Fibroblast of skin of left quadriceps (primary cell): ENCODE measurements at regions not wholly inside any gene's neighbourhood (a gene's known extent, or its start where the extent isn't known, plus 50 kb on each side); places are given as distances from the start of the nearest gene placed in this dataset.

Experiments
- DNase-seq, 2 experiments: peaks; one replicate each; pipeline ENCODE4 v3.0.0-alpha.2; 2013; ENCODE audit warnings: low read depth in 2 of 2

DNA sequence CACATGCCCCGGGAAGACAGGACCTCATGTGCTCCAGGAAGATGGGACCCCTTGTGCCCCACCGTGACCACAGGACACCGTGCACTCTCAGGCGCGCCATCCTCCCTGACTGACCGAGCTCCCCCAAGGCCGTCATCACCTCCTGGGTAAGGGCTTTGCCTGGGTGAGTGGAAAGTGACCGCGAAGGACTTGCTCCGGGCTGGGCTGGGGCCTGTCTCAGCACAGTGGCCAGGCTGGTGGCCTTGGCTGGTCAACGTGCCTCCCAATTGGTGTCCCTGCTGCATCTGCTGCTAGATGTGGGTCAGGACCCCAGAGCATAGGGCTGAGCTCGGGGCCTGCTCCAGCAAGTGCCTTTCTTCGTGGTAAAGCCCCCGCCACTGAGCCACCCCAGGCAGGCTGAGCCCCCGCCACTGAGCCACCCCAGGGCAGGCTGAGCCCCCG lies 69.7 kb upstream of the CTDP1 start:
- DNase-seq = no peak

DNA sequence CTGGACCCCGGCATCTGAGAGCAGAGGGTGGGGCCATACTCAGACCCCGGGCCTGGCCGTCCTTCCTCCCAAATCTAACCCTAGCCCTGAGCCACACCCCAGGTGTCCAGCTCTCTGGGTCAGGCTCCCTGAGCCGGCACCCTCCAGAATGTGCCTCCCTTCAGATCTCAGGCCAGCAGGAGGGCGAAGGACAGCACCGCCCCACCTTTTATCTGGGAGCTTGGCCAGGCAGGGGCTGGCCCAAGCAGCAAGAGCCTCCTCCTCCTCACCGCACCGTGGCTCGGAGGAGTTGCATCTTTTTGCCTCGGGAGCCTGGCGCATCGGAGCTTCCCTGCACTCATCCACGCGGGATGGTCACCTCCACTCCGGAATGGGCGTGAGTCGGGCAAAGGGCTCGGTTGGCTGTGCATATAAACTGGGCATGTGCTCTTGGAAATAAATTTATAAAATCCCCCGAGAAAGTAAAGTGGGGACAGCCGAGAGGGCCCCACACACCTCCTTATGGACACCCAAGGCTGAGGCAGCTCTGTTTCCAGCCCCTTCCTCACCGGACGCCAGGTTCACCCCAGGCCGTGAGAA lies 69.1 kb upstream of the CTDP1 start:
- DNase-seq = no peak

DNA sequence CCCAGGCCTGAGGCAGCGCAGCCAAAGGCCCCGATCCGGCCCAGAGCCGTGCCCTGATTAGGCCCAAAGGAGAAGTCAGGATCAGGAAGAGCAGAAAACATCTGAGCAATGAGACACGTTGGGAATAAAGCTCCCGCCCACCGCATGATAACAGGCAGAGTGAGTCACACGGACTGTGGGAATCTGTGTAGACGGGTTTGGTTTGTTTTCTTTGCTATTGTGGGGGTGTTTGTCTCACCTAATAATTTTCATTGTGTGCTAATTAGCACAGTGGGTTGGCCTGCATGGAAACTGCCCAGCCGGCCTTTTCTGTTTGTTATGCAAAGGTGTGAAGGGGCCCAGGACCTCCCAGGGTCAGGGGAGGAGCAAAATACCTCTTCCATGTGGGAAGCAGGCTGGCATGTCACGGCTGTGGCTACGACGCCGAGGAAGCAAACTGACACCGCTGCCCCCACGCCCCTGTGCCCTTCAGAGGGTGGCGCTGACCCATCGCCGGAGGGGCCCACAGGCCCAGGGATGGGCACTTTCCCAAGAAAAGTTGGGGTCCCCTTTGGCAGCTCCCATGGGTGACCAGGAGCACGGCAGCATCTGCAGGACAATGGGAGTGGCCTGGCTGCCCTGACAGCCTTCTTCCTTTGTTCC lies 68.4 kb upstream of the CTDP1 start:
- DNase-seq = peak; percentile 43 to 51

DNA sequence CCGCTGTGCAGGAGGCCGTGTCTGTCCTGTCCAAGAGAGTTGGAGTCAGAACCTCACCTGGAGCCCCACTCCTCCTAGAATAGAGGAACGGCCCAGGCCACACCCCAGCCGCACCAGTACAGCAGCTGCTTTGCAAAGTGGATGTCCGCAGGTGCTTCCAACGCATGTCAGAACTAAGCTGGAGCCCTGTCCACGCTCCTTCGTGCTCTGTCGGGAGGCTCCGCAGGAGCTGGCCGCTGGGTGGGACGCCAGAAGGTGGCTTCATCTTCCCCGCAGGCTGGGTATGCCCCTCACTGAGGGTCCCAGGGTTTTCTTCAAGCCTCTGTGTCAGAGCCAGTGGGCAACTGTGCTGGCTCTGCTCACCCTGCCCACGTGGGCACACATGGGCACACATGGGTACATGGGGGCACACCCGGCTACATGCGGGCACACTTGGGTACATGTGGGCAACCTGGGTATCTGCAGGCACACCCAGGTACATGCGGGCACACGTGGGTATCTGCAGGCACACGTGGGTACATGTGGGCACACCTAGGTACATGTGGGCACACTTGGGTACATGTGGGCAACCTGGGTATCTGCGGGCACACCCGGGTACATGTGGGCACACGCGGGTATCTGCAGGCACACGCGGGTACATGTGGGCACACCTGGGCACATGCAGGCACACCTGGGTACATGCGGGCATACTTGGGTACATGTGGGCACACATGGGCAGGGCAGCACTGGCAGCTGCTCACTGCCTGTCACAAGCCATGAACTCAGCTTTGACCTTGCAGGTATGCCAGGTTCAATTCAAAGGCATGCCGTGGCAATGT lies 67.1 kb upstream of the CTDP1 start:
- no peak for DNase-seq

DNA sequence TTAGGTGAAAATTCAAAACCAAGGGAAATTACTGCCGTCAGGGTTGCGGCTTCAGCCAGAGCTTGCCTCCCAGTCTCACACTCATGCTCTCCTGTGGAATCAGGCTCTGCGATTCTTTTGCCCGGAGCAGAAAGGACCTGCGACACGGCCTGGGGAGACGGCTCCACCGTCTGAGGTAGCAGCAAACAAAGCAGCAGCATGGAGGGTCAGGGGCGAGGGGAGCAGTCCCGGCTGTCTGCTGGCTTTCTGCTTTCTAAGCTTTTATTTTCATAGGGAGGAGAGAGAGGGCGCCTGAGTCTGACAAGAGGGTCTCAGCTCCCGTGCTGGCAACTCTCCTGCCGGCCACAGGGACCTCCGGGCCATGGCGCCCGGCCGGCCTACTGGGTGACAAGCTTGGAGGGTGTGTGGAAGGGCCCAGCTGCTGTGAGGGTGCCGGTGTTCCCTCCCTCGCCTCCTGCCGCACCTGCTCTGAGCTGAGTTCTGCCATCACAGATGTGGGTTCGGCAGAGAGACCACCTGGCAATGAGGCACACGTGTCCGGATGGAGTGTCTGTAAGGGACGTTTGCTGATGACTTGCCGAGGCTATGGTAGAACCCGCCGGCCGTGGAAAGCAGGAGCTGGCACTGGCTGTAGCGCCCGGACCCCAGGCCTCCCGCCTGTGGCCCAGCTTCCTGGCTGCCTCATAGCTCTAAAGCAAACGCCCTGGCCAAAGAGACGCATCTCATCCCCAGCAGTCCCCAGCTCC lies 66.2 kb upstream of the CTDP1 start:
- DNase-seq = no peak

DNA sequence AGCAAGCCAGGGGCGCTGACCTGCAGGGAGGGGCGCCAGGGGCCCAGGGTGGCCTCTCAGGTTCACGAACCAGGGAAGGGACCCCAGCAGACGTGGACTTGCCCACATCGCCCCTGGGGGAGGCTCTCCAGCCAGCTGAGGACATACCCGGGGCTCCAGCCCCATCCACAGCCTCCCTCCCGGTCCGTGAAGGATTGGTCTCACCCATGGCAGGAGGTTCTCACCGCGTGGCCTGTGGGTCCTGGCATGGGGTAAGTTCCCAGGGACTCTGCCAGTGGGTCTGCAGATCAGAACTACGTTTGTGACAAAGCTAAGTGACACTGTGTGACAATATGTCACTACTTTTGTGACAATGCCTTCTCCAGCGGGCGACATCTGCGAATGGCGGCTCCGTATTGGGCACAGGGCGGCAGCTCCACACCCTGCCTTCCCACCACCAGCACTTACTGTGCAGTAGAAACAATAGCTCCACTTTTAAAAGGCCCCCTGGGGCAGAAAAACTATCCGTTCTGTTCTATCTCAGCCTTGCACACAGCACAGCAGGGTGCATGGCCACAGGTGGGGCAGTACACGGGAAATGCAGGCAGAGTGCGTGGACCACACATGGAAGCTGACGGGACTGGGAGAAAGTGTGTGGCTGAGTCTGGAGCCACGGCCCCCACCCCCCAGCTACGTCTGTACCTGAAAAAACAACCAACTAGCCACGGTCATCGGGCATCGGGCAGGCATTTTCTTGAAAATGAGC lies 65.2 kb upstream of the CTDP1 start:
- no peak for DNase-seq

DNA sequence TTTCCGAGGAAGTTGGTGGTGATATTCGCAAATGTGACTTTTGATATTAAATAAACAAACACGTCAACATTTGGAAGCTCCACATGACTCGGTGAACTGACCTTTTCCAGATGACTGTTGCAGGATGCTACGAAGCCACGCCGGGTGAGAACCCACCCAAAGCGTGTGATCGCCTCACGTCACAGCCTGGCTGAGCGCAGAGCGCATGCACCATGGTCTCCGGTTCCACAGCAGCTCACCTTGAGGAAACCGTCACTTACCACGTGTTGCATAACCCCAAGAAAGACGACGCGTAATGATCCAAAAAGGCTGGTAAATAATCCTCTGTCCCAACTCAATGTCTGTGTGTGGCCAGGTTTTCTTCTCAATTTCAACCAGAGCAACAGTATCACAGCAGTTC lies 64.5 kb upstream of the CTDP1 start:
- DNase-seq = no peak

DNA sequence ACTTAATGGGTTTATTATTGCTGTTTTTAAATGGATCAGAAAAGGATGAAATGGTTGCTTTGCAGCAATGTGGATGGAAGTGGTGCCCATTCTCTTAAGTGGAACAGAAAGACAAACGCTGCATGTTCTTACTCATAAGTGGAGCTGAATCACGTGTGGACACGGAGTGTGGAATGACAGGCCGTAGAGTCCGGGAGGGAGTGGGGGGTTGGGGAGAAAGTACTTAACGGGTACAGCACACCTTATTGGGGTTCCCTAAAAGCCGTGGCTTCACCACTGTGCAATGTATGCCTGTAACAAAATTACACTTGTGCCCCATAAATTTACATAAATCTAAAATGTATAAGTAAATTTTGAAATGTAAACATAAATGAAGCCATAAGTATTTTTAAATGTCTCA lies 64.0 kb upstream of the CTDP1 start:
- no peak for DNase-seq

DNA sequence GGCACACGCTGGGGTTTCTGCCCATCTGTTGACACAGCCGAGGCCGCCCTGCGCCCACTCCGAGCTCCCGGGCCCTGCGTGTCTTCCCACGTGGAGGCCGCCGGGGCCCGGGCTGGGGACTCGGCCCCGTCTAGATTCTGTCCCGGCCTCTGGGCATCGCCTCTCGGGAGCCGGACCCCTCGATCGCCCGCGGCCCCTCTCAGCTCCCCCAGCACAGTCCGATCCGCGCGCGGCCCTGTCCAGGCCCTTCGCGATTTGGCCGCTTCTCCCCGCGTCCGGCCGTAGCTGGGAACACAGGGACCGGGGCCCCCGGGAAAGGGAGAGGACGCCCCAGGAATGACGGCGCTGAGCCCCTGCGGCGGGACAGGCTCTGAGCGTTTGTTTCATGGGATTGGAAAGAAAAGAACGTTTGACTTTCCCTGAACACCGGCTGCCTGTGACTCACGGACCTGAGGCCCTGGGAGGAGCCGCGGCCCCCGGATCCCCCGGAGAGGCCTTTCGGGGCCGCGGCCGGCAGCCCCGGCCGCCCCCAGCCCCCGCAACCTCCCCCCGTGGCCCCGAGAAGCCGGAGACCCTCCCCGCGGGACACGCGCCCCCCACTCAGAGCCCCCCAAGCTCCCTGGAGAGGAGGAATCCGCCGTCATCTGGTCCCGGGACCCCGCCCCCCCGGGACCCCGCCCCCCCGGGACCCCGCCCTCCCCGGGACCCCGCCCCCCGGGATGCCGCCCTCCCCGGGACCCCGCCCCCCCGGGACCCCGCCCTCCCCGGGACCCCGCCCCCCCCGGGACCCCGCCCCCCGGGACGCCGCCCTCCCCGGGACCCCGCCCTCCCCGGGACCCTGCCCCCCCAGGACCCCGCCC lies 62.7 kb upstream of the CTDP1 start:
- no peak for DNase-seq

DNA sequence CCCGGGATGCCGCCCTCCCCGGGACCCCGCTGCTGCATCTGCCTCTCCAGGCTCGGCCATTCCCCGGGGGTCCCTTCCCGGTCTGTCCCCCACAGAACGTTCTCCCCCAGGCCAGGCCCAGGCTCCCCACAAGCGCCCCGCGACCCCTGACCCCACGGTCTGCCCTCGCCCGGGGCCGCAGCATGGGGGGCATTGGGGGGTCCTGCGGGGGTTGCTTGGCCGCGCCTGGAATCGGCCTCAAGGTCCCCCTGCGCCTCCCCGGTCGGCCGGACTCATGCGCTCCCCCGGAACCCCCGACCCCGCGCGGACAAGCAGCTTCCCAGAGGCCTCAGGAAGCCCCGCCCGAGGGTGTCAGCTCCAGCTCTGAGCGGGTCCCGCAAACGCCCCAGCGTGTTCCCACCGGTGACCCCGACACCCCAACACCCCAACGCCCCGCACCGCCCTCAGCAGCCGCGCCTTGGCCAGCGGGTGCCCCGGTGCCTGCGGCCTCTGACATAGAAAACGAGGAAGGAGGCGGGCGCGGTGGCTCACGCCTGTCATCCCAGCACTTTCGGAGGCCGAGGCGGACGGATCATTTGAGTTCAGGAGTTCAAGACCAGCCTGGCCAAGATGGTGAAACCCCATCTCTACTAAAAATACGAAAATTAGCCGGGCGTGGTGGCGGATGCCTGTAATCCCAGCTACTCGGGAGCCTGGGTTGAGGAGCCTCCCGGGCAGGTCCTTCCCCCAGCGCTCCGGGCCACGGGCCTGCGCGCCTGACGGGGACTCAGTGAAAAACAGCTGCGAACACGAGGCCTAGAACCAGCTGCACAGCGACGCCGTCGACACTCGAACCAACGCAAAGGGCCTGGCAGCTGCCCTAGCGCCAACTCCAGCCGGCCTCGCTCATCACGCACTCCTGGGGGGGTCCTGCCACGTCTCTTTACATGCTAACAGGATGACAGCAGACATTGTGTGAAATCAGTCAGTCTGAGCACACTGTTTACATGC lies 61.8 kb upstream of the CTDP1 start:
- no peak for DNase-seq

DNA sequence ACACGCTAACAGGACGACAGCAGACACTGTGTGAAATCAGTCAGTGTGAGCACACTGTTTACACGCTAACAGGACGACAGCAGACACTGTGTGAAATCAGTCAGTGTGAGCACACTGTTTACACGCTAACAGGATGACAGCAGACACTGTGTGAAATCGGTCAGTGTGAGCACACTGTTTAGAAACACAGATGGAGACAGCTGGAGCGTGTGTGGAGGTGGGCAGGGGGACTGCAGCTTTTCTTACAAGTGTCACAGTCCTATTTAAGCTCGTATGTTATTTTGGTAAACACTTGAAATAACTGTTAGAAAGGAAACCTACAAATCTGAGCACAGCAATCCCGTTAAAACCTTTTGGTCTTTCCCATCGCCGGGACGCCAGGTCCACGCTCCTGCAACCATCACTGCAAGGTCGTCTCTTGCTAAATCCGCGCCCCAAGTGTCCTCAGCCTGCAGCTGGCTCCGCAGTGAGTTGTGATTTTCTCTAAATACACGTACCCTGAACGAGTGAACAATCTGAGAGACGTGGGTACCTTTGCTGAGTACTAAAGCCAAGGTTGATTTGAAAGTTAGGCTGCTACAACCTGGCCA lies 58.9 kb upstream of the CTDP1 start:
- no peak for DNase-seq

DNA sequence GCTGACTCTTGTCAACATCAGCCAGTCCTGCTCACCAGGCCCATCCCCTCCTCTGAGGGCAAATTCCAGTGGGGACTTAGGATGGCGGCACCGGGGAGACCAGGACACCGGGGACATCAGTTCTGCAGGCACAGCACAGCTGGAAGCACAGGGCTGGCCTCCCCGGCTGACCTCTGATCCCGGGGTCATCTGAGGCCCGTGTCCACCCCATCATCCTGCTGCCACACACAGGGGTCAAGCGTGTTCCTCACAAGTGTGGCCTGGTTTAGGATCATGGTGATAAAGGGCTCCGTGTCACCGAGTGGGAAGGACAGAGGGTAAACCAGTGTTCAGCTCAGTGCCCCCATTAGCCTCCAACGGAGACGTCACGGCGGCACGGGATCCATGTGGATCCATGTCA lies 58.1 kb upstream of the CTDP1 start:
- no peak for DNase-seq

DNA sequence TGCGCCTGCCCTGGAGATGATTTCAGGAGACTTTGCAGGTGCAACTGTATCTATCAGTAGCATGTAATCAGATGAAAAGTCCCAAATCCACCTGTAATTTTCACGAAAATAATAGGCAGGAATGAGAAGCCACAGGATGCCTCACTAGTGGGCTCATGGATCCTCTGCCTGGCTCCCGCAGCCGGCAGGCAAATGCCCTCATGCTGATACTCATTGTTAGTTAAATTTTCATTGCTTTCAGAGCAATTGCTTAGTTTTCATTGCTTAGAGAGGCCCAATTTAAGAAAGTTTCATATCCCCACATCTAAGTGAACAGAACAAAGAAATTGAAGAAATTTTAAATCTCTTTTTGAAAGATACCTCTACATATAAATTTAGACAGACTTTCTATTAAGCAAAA lies 57.6 kb upstream of the CTDP1 start:
- DNase-seq = no peak

DNA sequence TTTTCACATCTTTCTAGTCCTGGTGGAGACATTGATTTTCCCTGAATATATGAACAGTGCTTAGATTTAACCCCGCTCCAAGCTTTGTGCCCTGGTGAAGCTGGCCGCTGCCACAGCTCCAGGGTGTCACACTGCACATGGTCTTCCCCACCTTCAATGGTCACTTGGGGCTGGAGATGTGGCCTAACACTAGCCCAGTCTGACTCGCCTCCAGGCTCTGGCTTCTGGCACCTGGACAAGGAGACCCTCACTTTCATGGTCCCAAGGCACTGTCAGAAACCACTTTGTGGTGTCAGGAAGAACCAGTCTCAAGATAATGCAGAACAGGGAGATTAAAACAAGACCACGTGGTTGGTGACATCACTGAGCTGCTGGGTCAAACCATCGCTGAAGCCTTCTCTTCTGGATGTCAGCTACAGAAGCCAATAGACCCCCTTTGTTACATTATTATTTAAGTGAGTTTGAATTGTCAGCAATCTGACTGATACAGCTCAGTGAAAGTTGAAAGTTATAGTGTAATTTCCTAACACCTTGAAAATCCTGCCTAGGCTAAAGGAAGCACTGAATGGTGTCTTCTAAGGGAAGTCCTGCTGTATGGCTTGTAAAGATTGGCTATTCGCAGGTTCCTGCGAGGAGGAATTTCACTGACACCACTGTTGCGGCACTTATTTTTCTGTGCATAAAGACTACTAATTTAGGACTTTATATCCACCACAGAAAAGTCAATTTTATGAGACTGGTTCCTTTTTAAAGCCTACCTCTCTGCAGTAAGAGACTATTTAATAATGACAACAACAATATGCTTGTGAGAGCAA lies 55.0 kb upstream of the CTDP1 start:
- DNase-seq = no peak

DNA sequence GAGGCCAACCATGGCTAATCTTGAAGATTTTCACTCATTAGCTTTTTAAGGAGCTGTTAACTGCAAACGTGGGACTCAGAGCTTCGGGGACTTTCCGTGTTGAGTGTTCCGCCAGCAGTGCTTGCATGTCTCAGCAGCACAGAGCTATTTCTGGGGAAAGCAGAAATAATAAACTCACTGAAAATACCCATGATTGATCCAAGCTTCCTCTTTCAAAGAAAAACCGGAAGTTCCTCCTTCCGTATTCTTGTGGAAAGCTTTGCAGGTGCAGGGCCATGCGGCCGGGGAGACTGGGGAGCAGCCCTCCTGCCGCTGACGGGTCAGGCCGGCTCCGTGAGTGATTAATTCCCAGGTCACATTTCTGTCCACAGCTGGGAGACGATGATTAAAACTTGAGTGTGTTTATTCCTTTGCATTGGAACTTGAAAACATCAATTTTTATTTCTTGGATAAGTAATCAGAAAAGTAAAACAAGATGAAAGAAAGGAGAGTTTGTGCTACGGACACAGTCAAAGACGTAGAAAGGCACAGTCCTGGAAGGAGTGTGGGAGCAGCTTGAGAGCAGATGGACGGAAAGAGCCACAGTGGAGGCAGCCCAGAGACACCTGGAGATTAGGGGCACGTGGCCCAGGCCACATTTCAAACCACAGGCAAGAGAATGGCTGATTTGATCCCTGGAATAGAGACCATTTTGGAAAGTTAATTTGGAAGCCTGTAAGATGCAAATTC lies 54.2 kb upstream of the CTDP1 start:
- no peak for DNase-seq

DNA sequence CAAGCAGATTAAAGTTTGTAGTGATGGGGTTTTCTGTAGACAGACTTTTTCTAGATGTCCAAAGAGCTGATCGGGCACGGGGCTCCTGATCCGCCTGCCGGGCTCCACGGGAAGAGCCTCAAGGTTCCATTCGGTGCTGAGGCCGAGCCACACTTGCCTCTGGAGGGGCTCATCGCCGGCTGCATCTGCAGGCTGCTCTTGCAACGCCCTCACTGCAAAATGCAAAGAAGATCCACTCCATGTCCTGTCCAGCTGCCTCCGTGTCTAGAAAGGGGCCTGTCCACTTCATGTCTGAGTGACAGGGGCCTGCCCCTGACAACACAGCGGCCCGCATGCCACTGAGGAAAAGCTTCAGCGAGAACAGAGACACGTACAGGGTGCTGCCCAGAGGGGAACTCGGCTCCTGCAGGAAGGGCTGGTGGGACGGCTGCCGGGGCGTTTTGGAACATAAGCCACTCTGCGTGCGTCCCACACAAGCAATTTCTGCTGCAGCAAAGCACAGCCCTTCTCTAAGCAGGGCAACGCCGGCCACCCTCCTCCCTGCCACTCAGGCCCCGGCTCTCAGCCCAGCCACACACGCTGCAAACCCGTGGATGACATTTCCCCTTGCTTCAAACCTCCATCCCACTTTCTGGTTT lies 53.6 kb upstream of the CTDP1 start:
- DNase-seq = no peak
